OCI-LY1 (cell line): ENCODE measurements at regions not wholly inside any gene's neighbourhood (a gene's known extent, or its start where the extent isn't known, plus 50 kb on each side); places are given as distances from the start of the nearest gene placed in this dataset.

Source experiments
- H2AFZ ChIP-seq: fragments of 200-600 bp; sonication (generic), shearing (Covaris generic); 2 replicates; pipeline ENCODE4 v1.6.0; 2014; ENCODE audit warnings: antibody characterized with exemption, mild to moderate bottlenecking, low read length
- H3F3A ChIP-seq: fragments of 200-600 bp; sonication (generic), shearing (Covaris generic); 2 replicates; pipeline ENCODE4 v1.6.0; 2014; ENCODE audit warnings: mild to moderate bottlenecking, antibody characterized with exemption, low read length, moderate library complexity; ENCODE audit not compliant: insufficient read depth
- H3K27ac ChIP-seq: fragments of 200-600 bp; sonication (generic); 2 replicates; pipeline ENCODE4 v1.5.1; 2014; ENCODE audit warnings: low read length, mixed run types, mild to moderate bottlenecking, low read depth; ENCODE audit not compliant: poor library complexity, severe bottlenecking
- H3K27me3 ChIP-seq: fragments of 200-600 bp; sonication (generic); 2 replicates; pipeline ENCODE4 v1.6.0; 2014; ENCODE audit warnings: antibody characterized with exemption, mild to moderate bottlenecking, low read length, moderate library complexity; ENCODE audit not compliant: insufficient read depth
- H3K36me3 ChIP-seq: fragments of 200-600 bp; sonication (generic); 2 replicates; pipeline ENCODE4 v1.6.1; 2014; ENCODE audit warnings: mild to moderate bottlenecking, antibody characterized with exemption, low read length, moderate library complexity, mixed read lengths; ENCODE audit not compliant: insufficient read depth
- H3K4me1 ChIP-seq: fragments of 200-600 bp; sonication (generic); 2 replicates; pipeline ENCODE4 v1.5.1; 2014; ENCODE audit warnings: mild to moderate bottlenecking, low read length, moderate library complexity; ENCODE audit not compliant: insufficient read depth, severe bottlenecking
- H3K4me2 ChIP-seq: fragments of 200-600 bp; sonication (generic), shearing (Covaris generic); 2 replicates; pipeline ENCODE4 v1.6.1; 2014; ENCODE audit warnings: low read length
- H3K4me3 ChIP-seq: fragments of 200-600 bp; sonication (generic); 2 replicates; pipeline ENCODE4 v1.5.1; 2014; ENCODE audit warnings: low read length, low read depth, mild to moderate bottlenecking, mixed read lengths; ENCODE audit not compliant: poor library complexity, severe bottlenecking
- H3K79me2 ChIP-seq: fragments of 200-600 bp; shearing (Covaris generic); 2 replicates; pipeline ENCODE4 v1.6.1; 2016; ENCODE audit warnings: mixed run types, low read length, mixed read lengths; ENCODE audit not compliant: insufficient read depth
- H3K9ac ChIP-seq: fragments of 200-600 bp; sonication (generic), shearing (Covaris generic); 2 replicates; pipeline ENCODE4 v1.6.1; 2014; ENCODE audit warnings: mild to moderate bottlenecking, low read length, mixed read lengths
- H3K9me2 ChIP-seq: fragments of 200-600 bp; sonication (generic), shearing (Covaris generic); 2 replicates; pipeline ENCODE4 v1.6.1; 2014; ENCODE audit warnings: low read depth, mild to moderate bottlenecking, low read length, mixed read lengths
- H3K9me3 ChIP-seq: fragments of 200-600 bp; shearing (Covaris generic); 2 replicates; pipeline ENCODE4 v1.6.1; 2014; ENCODE audit warnings: low read length, mixed read lengths
- H4K20me1 ChIP-seq: fragments of 200-600 bp; sonication (generic), shearing (Covaris generic); 2 replicates; pipeline ENCODE4 v1.6.0; 2016; ENCODE audit warnings: mild to moderate bottlenecking, low read length; ENCODE audit not compliant: insufficient read depth
- EZH2 ChIP-seq: fragments of 200-600 bp; sonication (generic), shearing (Covaris generic); IDR thresholded peaks from 2 replicates; pipeline ENCODE4 v1.8.0; 2017; ENCODE audit warnings: borderline replicate concordance, mixed run types, mild to moderate bottlenecking, antibody characterized with exemption, low read length, moderate library complexity, mixed read lengths
- TF ChIP-seq, protein P1 (sequence below): fragments of 200-600 bp; sonication (generic), shearing (Covaris generic); IDR thresholded peaks from 2 replicates; pipeline ENCODE4 v1.5.1; 2017; ENCODE audit warnings: mild to moderate bottlenecking, antibody characterized with exemption, low read length, moderate library complexity, mixed read lengths

DNA sequence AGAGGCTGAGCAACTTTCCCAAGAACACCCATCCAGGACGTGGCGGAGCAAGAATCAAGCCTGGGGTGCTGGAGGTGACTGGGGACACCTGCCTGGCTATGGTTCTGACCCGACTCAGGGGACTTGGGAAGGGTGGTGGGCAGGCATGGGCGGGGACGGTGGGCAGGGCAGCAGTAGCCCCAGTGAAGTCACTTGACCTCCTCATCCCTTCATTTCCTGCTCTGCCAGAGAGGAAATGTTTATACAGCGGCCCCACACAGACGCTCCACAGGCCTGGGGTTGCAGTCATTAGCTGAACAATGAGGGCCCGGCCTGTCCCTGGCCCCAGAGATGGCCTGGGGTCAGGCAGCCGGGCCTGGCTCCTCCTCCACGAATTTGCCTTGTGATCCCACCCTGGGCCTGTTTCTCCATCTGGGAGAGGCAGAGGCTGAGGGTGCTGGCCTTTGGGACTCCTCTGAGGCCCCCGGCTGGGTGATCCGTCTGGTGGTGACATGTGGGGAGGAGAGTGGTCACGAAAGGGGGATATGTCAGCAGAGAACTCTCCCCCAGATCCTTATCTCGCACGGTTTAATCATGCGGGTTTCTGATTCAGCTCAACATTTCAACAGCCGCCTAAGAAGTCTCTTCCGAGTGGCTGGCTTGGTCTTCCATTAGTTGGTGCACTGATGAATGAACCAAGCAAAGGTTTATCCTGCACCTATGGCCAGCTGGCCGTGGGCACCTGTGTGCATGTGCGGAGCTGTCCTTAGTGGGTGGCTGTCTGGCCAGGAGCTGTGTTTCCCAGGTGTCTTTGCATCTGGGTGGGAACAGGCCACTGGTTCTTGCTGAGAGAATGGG lies 175.9 kb downstream of the IRF8 start:
- Histone ChIP-seq H3K4me3 (no peak overlapping the region), H2AFZ (no peak overlapping the region), H3K79me2 (no peaks in the 10 kb centered on the region), H4K20me1 (no peaks in the 10 kb centered on the region), H3K9me3 (no peaks in the 10 kb centered on the region), H3K9ac (no peak overlapping the region), H3K4me2 (no peak overlapping the region), H3K9me2 (no peaks in the 10 kb centered on the region), H3K4me1 (no peaks in the 10 kb centered on the region), H3K27me3 (peaks cover 3% of the 10 kb centered on the region; the same call in 1 of the 2 replicates), H3K36me3 (no peaks in the 10 kb centered on the region), H3F3A (no peaks in the 10 kb centered on the region), H3K27ac (no peak overlapping the region)
- no peak for TF ChIP-seq EZH2
- TF ChIP-seq, protein P1, sequence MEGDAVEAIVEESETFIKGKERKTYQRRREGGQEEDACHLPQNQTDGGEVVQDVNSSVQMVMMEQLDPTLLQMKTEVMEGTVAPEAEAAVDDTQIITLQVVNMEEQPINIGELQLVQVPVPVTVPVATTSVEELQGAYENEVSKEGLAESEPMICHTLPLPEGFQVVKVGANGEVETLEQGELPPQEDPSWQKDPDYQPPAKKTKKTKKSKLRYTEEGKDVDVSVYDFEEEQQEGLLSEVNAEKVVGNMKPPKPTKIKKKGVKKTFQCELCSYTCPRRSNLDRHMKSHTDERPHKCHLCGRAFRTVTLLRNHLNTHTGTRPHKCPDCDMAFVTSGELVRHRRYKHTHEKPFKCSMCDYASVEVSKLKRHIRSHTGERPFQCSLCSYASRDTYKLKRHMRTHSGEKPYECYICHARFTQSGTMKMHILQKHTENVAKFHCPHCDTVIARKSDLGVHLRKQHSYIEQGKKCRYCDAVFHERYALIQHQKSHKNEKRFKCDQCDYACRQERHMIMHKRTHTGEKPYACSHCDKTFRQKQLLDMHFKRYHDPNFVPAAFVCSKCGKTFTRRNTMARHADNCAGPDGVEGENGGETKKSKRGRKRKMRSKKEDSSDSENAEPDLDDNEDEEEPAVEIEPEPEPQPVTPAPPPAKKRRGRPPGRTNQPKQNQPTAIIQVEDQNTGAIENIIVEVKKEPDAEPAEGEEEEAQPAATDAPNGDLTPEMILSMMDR, result no peak

DNA sequence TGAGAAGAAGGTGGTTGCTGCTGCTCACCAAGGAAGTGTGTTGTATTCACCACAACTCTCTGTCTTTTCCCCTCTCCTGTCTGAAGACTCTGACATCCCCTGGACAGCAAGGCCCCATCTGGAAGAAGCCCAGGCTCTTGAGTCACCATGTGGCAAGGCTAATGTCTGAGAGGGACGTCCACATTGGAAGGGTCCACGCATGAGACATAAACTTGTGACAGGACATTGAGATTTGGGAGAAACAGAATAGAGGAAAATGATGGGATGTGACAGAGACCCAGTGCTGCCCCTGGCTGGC lies 176.5 kb downstream of the IRF8 start:
- no peaks in the 10 kb centered on the region for H3K36me3 ChIP-seq
- H3F3A ChIP-seq, result no peaks in the 10 kb centered on the region
- H3K4me2 ChIP-seq, result no peak overlapping the region
- H4K20me1 ChIP-seq, result no peaks in the 10 kb centered on the region
- no peak overlapping the region for H2AFZ ChIP-seq
- no peak overlapping the region for H3K27ac ChIP-seq
- H3K79me2 ChIP-seq, result no peaks in the 10 kb centered on the region
- H3K9ac ChIP-seq, result no peak overlapping the region
- no peaks in the 10 kb centered on the region for H3K4me1 ChIP-seq
- H3K9me2 ChIP-seq, result no peaks in the 10 kb centered on the region
- H3K4me3 ChIP-seq, result no peak overlapping the region
- no peaks in the 10 kb centered on the region for H3K9me3 ChIP-seq
- H3K27me3 ChIP-seq, result peaks cover 3% of the 10 kb centered on the region; the same call in 1 of the 2 replicates
- TF ChIP-seq, protein P1, result no peak
- no peak for TF ChIP-seq EZH2

DNA sequence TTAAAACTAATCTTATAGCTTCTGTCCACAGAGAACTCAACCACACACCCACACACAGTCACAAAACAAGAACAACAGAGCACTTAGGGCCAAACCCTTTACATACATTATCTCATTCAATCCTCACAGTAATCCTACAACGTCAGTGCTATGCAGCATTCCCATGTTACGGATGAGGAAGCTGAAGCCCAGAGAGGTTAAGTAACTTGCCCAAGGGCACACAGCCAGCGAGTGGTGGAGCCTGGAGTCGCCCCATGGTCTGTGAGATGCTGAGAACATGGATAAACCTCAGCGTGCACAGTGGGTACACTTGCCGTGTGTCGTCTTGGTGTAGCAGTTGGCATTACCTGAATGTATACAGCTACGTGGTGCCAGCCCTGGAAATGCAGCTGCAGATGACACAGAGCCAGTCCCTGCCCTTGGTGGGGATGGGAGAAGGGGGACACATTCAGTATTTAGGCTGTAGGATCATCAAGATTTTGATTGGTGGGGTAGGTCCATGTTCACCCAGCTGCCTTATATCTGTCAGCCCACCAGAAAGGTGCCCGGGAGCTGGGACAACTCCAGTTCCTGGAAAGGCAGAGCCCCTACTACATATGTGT lies 177.0 kb downstream of the IRF8 start:
- Histone ChIP-seq H3K4me1 (no peaks in the 10 kb centered on the region), H4K20me1 (no peaks in the 10 kb centered on the region), H3K27me3 (peaks cover 3% of the 10 kb centered on the region; the same call in 1 of the 2 replicates), H3K79me2 (no peaks in the 10 kb centered on the region), H3K9me3 (no peaks in the 10 kb centered on the region), H3K36me3 (no peaks in the 10 kb centered on the region), H3K9ac (no peak overlapping the region), H2AFZ (no peak overlapping the region), H3K4me3 (no peak overlapping the region), H3F3A (no peaks in the 10 kb centered on the region), H3K27ac (no peak overlapping the region), H3K9me2 (no peaks in the 10 kb centered on the region), H3K4me2 (no peak overlapping the region)
- TF ChIP-seq, protein P1, result no peak
- TF ChIP-seq EZH2, result no peak
